HL-60 (cell line): ENCODE measurements at regions not wholly inside any gene's neighbourhood (a gene's known extent, or its start where the extent isn't known, plus 50 kb on each side); places are given as distances from the start of the nearest gene placed in this dataset.
A peak's percentile ranks its signal among the peaks of the same experiment; 100 is the strongest.

ENCODE experiments used
- CTCF ChIP-seq: IDR thresholded peaks from one replicate; pipeline ENCODE4 v1.5.1; 2011; ENCODE audit warnings: low read length, control low read depth, inconsistent platforms; ENCODE audit not compliant: insufficient read depth
- GABPA ChIP-seq: IDR thresholded peaks from 2 replicates; pipeline ENCODE4 v1.6.1; 2012; ENCODE audit warnings: low read depth
- POLR2AphosphoS5 ChIP-seq: IDR thresholded peaks from 2 replicates; pipeline ENCODE4 v1.6.1; 2012; ENCODE audit warnings: low read depth
- REST ChIP-seq: IDR thresholded peaks from 2 replicates; pipeline ENCODE4 v1.6.1; 2012; ENCODE audit warnings: low read depth; ENCODE audit not compliant: insufficient replicate concordance
- SPI1 ChIP-seq: IDR thresholded peaks from 2 replicates; pipeline ENCODE4 v1.6.1; 2012; ENCODE audit warnings: low read depth, mild to moderate bottlenecking, borderline replicate concordance

GRCh38 chr11:10381736-10382135 lies 73.3 kb upstream of the AMPD3 start:
- TF ChIP-seq POLR2AphosphoS5 (no peak), SPI1 (0 out of 2 replicates have a peak, but pooled peaks have one; percentile 13), CTCF (no peak), REST (no peak), GABPA (no peak)
